ENCODE measurements at regions not wholly inside any gene's neighbourhood (a gene's known extent, or its start where the extent isn't known, plus 50 kb on each side); places are given as distances from the start of the nearest gene placed in this dataset.
A peak's percentile ranks its signal among the peaks of the same experiment; 100 is the strongest.

- no peak for DNase-seq
Measured at GRCh38 chr11:128326791-128327190, 260.6 kb downstream of the ETS1 start.

- DNase-seq, result no peak
Measured at GRCh38 chr11:128324531-128325141, 262.7 kb downstream of the ETS1 start.

- DNase-seq, result no peak
Measured at GRCh38 chr11:128324051-128324481, 263.3 kb downstream of the ETS1 start.

- DNase-seq, result no peak
Measured at GRCh38 chr11:128323381-128323780, 264.0 kb downstream of the ETS1 start.

GRCh38 chr11:128318856-128319474 is 268.4 kb downstream of the ETS1 start:
- peak in 1 of 2 donors; percentile 82 for DNase-seq

GRCh38 chr11:128316541-128317227 is 270.7 kb downstream of the ETS1 start:
- DNase-seq, result no peak

- no peak for DNase-seq
Measured at GRCh38 chr11:128315933-128316332, 271.4 kb downstream of the ETS1 start.

GRCh38 chr11:128313931-128314330 is 273.4 kb downstream of the ETS1 start:
- no peak for DNase-seq

GRCh38 chr11:128311742-128312719 is 275.3 kb downstream of the ETS1 start:
- DNase-seq, result no peak

GRCh38 chr11:128310676-128311445 is 276.5 kb downstream of the ETS1 start:
- DNase-seq, result no peak

- no peak for DNase-seq
Measured at GRCh38 chr11:128310005-128310404, 277.4 kb downstream of the ETS1 start.

GRCh38 chr11:128308794-128309193 is 278.6 kb downstream of the ETS1 start:
- DNase-seq, result no peak

GRCh38 chr11:128305588-128305987 is 281.8 kb downstream of the ETS1 start:
- no peak for DNase-seq

GRCh38 chr11:128304666-128305485 is 282.5 kb downstream of the ETS1 start:
- no peak for DNase-seq

GRCh38 chr11:128304116-128304515 is 283.2 kb downstream of the ETS1 start:
- no peak for DNase-seq

- no peak for DNase-seq
Measured at GRCh38 chr11:128303383-128303782, 284.0 kb downstream of the ETS1 start.

- DNase-seq, result peak in 1 of 2 donors; percentile 46
Measured at GRCh38 chr11:128302425-128303186, 284.8 kb downstream of the ETS1 start.

- no peak for DNase-seq
Measured at GRCh38 chr11:128301756-128302155, 285.6 kb downstream of the ETS1 start.

GRCh38 chr11:128300785-128301184 is 286.6 kb downstream of the ETS1 start:
- DNase-seq, result no peak

- no peak for DNase-seq
Measured at GRCh38 chr11:128299132-128299726, 288.1 kb downstream of the ETS1 start.
